GM19240 (cell line): ENCODE measurements at regions not wholly inside any gene's neighbourhood (a gene's known extent, or its start where the extent isn't known, plus 50 kb on each side); places are given as distances from the start of the nearest gene placed in this dataset.

Source experiments
- DNase-seq: peaks from one replicate; pipeline ENCODE4 v3.0.0; 2011; ENCODE audit warnings: low spot score; ENCODE audit not compliant: insufficient read length

DNA sequence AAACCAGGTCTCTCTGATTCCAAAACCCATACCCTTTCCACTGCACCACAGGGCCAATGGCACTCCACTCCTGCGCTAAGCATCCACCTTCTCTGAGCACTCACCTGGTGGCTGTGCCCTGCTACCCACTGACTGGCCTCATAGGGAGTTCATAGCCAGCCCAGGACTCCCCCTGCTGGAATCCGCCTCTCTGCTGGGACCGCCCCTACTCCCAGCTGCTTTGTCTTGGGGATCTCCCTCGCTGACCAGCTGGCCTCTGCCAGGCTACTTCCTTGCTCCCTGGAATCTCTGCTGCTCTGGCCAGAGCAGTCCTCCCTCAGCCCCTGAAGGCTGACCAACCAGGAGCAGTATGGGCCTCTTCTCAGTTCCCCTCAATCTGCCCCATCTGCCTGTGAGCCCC is 129.7 kb downstream of the FAXC start:
- peak; percentile 11 for DNase-seq

DNA sequence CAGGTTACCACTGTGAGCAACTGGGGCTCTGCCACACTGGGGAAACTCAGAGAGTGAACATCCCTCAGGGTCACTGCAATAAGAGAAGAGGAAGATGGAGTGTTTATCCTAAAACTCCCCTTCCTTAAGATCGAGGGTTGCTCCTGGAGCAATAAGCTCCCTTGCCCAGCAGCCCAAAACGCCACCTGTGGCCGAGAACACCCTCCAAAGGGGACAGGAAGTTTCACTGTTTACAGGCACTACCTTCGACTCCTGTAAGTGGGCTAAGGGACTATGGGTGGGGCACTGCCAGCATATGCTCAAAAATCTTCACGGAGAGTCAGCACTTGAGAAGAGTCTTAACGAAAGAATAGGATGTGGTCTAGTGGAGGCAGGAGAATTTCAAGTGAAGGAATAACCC is 132.5 kb downstream of the FAXC start:
- no peak for DNase-seq

DNA sequence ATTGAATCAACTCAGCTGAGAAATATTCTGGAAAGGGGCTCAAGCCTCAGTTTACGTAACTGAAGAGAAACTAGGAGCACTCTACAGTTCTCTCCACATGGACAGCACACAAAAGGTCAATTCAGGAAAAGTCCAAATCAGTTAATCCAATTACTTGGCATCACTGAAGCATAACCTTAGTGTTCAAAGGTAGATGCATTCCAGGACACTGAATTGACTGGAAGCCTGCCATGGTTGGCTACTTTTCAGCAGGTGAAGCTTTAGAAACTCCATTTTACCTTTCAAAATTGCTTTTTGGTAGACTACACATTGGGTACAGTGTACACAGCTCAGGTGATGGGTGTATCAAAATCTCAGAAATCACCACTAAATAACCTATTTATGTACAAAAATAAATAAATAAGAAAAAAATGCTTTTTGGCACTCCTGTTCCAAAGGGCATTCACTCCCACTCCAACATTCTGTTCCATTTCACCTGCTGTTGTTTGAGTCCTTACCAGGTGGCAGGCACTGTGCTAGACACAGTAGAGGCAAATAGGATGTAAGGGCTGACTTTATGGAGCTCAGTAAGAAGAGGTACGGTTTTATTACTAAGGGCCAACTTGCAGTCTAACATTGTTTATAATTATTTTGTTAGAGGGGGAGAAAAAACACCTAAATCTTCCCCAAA is 153.4 kb downstream of the FAXC start:
- no peak for DNase-seq

DNA sequence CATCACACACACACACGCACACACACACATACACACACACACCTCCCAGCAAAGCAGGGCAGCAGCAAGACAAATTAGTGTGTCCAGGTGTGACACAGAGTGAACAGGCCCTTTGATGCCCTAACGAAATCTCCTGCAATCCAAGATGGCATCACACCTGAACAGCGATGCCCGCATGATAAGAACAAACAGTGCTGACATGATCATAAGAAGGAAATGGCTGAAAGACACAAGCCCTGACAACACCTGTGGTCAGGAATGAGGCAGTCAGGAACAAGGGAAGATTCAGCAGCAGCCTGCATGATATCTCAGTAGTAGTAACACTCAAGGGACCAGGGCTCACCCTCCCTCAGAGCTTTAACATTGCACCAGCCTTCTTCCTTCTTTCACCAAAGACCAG is 156.9 kb downstream of the FAXC start:
- no peak for DNase-seq

DNA sequence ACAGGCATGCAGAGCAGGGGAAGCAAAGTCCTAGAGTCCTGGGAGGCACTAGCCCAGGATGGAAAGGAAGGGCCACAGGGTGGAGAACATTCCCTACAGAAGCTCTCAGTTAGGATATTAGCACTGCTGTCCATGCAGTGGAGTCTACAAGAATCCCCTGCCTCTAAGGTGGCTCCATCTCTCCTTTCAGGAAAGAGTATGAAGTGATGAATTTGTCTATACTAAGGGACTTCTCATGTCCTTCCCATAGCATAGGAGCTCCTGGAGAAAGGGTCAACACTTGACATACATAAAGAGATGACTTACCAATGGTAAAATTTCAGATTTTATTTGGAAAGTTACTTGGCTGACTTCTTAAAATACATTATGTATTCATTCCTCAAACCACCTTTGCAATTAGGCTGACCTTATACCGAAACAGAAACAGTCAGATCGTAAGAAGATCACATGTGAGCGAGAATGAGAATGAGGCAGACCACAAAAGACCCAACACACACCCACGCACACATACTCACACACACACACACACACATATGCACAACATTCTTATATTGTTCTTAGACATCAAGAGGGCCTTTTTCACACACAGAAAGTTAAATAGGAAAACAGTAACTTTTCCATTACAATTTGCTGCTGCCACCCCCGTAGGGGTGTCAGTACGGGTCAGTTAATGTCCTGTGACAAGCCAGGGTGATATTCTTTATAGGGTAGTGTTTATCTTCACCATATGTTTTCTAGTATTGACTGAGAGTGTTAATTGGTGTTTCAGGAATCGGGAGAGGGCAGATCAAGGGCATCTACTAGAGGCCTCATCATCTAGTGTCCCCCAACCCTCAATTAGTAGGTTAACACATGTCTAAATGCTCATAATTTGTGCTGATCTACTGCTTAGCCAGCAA is 159.4 kb downstream of the FAXC start:
- DNase-seq, result peak; percentile 38

DNA sequence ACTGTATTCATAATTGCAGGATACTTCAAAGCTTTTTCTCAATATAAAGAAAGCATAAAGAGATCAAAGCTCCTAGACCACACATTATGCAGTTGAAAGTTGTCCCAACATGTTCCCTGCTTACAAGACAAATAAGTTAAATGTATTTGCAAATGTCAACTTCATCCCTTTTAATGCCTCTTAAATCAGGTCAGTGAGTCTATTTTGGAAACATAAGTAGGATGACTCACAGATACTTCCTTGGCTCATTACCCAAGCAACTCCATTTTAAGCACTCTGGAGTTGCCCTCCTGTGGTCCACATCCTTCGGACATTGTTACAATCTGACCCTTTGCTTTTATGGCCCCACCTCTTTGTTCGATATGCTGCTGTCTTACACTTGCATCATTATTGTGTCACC is 162.0 kb downstream of the FAXC start:
- no peak for DNase-seq

DNA sequence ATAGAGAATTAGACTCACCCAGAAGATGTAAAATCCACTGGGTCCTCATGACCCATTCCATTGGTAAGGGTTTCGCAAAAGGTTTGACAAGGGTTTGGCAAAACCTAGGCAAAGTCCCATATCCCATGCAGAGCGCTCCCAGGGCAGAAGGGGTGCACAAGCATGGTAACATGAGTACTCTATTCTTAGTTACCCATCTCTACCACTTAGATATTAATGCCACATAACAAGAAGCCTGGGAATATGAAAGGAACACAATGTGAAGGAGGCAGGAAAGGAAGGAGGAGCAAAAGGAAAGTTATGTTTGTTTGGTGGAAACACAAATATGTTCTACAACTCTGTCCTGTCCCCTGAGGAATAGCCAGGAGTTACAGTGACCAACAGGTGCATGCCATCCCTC is 163.1 kb downstream of the FAXC start:
- no peak for DNase-seq

DNA sequence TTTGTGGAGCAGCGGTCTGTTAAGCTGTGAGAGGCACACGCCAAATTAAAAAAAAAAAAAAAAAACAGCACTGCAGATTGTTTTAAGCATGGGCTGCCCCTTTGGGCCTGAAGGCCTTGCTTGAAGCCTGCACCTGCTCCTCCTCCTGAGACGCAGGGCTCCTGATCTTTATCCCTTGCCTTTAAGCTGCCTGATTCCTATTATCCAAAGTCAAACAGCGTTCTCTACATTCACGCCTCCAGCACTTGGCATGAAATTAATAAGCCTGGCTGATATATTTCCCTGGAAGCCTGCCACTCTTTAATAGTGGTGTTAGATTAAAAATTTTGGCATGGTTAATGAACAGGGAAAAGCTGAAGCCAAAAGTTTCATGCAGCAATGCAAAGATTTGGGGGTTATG is 163.9 kb downstream of the FAXC start:
- DNase-seq, result no peak

DNA sequence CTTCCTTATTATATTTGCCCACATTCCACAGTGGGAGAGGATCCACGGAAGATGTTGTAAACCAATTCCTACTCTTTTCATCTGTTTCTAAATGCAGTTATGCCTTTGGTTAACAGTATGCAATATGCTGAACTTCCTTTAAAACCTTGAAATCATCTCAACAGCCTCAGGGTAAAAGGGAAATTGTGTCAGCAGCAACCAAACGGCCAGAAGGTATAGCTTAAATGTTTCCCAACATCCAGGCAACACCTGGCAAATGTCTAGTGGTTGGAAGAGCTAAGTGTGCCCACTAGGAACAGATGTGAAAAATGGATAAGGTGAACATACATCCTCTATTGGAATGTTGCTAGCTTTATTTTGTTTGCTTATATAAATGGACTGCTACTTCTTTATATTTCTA is 164.8 kb downstream of the FAXC start:
- DNase-seq, result no peak

DNA sequence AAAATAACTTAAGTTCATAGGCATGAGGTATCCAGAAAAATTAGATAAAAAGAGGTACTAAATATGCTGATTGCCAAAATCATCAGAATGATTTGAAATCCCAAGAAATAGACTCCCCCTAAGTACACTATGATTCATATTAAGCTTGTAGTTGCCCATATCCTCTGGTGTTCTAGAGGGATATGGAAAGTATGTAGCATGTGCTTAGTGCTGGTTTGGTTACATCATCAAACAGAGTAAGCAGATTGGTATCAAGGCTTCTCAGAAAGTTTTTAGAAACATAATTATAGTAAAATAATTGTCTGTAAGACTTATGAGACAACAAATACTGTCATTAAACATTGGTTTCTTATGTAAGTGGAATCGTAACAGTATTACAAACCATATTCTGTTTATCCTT is 166.4 kb downstream of the FAXC start:
- DNase-seq, result no peak

DNA sequence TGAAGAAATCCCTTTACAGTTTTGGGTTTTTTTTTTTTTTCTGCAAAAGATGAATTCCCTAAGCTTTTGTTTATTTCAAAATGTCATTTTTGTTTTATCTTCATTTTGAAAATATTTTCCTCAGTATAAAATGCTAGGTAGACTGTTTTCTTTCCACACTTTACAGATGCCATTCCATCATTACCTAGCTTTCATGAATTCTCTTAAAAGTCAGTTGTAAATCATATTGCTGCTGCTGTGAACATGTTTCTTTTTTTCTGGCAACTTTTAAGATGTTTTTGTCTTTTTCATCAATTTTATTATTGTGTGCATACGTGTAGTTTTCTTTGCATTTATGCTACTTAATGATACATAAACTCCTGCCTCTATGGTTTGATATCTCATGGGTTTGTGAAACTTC is 168.3 kb downstream of the FAXC start:
- no peak for DNase-seq

DNA sequence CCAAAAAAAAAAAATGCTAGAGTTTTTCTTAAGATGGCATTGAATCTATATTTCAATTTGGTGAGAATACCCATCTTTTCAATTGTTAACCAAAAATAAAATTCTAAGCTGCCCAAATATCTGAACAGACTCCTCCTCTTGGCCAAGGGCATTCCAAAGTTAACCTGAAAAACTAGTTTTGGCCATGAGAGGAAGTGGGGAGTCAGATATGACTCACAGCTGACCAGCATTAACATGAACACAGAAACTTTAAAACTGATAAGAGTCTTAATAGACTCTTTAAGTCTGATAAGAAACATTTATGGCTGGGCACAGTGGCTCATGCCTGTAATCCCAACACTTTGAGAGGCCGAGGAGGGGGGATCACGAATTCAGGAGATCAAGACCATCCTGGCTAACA is 171.3 kb downstream of the FAXC start:
- no peak for DNase-seq

DNA sequence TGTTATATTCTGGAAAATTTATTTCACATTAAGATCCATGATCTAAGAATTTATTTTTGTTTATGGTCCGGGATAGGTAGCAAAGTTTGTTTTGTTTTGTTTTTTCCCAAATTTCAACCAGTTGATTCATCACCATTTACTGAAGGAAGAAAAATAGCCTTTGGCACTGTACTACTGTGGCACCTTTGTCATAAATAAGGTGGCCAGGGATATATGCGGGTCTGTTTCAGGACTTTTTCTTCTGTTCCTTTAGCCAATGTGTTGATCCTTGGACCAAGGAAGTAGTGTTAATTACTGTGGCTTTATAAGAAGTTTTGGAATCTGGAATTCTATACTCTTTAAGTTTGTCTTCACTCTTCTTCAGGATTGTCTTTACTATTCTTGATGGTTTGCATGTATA is 171.7 kb downstream of the FAXC start:
- no peak for DNase-seq

DNA sequence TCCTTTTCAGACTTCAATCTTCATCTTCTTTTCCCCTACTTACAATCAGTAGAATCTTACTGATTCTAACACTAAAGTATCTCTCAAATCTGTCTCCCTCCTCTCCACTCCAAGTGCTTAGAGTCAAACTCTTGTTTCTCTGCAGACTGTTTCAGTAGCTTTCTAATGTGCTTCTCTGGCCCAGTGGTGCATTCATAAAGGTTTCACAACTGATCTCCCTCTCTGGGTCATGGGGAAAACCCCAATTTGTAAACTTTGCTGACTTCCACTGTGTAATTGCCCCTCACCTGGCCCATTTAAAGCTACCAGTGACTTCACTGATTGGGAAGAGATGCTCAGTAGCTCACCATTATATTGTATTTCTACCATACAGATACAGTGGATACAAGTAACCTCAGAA is 183.6 kb downstream of the FAXC start:
- no peak for DNase-seq

DNA sequence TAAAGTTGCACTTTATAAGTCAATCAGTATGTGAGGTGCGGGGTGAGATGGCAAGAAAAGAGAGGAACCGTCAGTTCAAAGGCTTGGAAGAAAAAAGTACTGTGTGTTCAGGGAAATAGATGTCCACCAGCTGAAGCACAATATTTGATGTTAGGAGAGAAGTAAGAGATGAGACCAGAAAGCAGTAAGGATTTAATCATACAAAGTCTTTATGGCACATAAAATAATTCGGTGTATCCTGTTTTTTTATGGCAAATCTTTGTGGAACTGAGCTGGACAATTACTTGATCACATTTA is 197.2 kb downstream of the FAXC start:
- no peak for DNase-seq

DNA sequence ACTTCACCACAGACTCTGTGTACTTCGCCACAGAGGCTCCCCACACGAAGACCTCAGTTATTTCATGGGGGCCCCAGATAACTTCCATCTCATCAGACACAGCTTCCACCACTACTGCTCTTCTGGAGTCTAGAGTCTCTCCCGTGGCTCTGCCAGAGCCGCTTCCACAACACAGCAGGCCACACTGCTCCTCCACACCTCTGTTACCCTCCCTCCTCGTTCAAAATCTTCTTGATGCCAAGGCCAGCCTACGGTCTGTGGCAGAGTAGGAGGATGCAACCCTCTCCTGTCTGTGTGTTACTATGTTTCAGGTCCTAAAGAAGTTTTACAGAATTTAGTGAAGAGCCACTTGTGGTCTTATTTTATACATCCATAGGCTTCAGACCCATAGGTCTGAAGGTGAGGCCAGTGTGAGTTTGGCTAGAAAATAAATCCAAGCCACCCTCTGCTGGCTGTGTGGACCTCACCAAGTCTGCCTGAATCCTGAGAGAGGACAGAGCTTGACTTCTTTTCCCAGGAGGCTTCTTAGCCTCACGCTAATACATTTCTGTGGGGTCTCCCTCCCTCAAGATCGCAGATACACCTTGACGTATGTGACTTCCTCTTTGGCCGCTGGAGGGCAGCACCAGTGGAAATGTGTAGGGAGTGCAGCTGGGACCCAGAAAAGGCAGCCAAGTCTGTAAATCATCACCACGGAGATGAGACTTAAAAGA is 197.7 kb downstream of the FAXC start:
- peak; percentile 10 for DNase-seq

DNA sequence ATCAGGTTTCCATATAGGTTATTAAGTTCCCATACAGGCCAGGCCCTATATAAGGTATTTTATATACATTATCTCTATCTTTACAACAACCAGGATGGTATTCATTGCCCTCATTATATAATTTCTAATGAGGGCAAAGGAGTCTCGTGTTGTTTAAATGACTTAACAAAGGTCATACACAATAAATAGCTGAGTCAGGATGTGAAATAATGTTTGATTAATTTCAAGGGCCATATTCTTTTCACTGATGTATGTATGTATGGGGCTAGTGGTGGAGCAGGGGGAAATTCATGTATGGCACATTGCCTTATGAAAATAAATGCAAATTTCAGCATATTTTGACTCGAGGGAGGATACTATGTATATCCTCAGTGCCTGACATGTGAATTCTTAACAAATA is 200.7 kb downstream of the FAXC start:
- DNase-seq, result no peak

DNA sequence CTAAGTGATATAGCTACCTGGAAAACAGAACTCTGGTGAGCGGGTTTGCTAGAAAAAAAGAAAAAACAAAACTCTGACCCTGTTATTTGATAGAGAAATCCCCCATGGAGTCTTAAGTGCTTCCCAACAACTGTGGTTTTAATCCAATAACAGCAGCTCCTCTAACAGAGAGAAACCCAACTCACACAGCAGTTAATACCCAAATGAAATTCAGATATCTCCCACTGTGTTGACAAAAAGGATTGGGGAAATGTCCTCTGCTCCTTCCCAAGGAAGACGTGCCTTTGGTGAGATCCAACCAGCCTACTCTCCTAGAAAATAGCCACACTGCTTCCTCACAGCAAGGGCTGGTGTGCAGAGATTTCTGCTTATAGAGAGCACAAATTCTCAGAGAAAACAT is 200.4 kb upstream of the FBXL4 start:
- no peak for DNase-seq

DNA sequence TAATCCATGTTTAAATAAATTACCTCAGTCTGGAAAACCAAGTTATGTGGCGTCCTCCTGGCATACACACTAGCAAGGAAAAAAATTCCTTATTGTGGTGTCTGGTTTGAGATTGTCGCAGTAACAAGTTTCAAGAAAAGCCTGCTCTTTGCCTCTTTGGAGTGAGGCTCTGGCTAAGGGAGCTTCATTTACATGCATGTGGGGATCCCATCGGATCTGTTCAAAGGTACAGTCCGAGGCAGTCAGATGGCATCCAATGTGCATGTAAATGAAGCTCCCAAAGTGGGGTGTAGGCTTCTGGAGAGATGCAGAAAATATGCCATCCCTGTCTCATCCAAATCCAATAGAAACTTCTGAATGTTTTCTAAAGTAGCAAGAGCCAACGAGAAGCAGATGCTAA is 199.5 kb upstream of the FBXL4 start:
- DNase-seq, result no peak

DNA sequence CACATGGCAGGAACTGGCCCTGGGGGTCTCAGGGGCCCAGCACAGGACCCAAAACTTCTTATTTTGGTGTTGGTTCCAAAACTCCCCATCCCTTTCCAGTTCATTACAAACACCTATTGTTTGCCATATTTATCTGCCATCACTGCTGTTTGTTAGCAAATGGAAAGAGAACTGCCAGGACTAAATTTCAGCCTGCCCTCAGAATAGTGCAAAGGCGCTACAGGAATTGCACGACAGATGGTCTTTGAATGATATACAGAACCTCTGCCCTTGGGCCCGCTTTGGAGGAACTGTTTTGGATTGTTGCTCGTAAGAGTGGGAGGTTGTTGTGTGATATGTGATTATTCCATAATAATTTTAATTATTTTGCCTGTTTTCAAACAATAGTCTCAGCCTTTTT is 199.0 kb upstream of the FBXL4 start:
- no peak for DNase-seq

DNA sequence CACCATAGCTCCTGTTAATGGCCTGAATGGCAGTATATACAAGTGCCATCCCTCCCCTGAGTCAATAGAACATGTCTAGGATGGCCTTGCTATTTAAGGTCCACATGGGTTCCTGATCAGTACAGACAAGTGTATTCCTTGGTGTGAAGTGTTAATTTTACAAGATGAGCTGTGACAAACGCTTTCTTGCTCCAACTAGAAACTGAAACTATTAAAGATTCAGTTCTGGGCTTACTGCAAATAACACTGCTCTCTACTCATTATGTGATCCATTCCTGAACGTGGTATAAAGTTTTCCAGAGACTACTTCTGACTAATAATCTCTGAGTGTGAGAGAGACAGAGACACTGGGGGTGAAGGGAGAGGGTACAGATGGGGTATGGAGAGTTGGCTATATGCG is 198.0 kb upstream of the FBXL4 start:
- no peak for DNase-seq

DNA sequence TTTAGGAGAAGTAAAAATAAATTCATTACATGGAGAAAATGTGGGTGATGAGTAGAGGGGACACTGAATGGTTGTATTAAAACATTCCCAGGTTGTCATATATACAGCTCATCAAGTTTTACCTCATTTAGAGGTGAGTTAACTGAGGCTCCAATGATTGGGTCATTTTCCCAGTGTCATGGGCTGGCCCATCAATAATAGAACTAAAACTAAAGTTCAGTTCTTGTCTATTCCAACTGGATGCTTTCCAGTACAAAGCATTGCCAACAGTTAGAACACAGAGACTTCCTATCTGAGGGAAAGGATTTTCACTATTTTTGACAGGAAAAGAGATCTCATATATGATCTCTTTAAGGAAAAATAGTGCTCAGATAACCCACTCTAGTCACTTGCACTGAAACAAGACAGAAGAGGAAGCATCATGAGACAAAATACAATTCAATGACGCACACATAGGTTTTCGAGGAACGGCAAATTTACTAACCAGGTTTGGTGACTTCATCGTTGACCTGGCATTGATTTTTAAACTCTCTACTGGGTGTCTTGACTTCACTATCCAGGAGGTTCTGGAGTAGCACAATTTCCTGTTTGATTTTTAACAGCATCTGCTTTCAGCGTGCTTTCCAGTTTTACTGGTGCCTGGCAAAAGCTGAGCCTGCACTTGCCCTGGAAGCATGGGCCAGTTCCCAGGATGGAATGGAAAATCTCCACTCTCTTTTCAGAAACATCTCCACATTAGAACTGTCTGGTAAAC is 195.5 kb upstream of the FBXL4 start:
- no peak for DNase-seq
